ENCODE measurements at regions not wholly inside any gene's neighbourhood (a gene's known extent, or its start where the extent isn't known, plus 50 kb on each side); places are given as distances from the start of the nearest gene placed in this dataset.

DNA sequence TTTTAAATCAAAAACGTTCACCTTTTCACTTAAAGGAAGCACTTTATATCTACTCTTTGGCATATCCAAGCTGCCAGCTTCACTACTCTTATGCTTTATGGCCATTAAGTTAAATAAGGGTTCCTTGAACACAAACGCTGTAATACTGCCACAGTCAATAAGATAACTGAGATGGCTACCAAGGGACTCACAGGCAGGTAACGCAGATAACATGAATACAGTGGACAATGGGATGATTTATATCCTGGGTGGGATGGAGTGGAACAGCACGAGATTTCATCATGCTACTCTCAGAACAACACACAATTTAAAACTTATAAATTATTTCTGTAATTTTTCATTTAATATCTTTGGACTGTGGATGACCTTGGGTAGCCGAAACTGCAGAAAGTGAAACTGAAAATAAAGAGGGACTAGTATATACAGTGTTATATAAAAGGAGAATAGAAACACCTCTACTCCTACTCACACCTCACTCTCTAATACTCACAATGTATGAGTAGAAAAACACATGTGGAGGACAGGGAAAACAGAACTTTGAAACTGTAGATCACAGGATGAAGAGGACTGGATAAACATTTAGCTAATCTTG is 367.3 kb downstream of the C12orf50 start:
- 53% methylated on average over 5 of the region's 5 CpGs for WGBS, 2 experiments (ENCODE audit: low coverage in 1 of 2, low lambda C conversion rate in 2 of 2, missing lambda C conversion rate in 2 of 2)
- in situ Hi-C loops (cut with MboI), result no loop called here
- H3K9ac ChIP-seq, result peak overlapping the region; percentile 34; the same call in 1 of the 2 replicates
- no peaks in the 10 kb centered on the region for H3F3A ChIP-seq (ENCODE audit: insufficient read depth)
- H3K4me3 ChIP-seq, result peak overlapping the region; percentile 68
- peak; percentile 21 for DNase-seq
- no peaks in the 10 kb centered on the region for H3K9me3 ChIP-seq (ENCODE audit: low read depth)
- H3K4me1 ChIP-seq (ENCODE audit: insufficient read depth), result 0 out of 2 replicates have a peak, but pooled peaks cover 9% of the 10 kb centered on the region
- no peak for TF ChIP-seq EZH2phosphoT487 (IDR thresholded peaks at IDR 0.05; ENCODE audit: insufficient read depth, low read depth)
- no peak for TF ChIP-seq EZH2 (IDR thresholded peaks at IDR 0.05; ENCODE audit: insufficient read depth, poor library complexity, severe bottlenecking)
- no peaks in the 10 kb centered on the region for H3K36me3 ChIP-seq (ENCODE audit: low read depth)
- H3K9me2 ChIP-seq (ENCODE audit: insufficient read depth), result no peaks in the 10 kb centered on the region
- H3K79me2 ChIP-seq (ENCODE audit: insufficient read depth), result no peaks in the 10 kb centered on the region
- no peaks in the 10 kb centered on the region for H3K27me3 ChIP-seq (replicated peaks; ENCODE audit: insufficient read depth)
- H2AFZ ChIP-seq, result peak overlapping the region; percentile 85
- no peak overlapping the region for H3K27ac ChIP-seq
- peak overlapping the region; percentile 85 for H3K4me2 ChIP-seq (ENCODE audit: unreplicated experiment)
- H4K20me1 ChIP-seq (ENCODE audit: insufficient read depth), result no peaks in the 10 kb centered on the region

DNA sequence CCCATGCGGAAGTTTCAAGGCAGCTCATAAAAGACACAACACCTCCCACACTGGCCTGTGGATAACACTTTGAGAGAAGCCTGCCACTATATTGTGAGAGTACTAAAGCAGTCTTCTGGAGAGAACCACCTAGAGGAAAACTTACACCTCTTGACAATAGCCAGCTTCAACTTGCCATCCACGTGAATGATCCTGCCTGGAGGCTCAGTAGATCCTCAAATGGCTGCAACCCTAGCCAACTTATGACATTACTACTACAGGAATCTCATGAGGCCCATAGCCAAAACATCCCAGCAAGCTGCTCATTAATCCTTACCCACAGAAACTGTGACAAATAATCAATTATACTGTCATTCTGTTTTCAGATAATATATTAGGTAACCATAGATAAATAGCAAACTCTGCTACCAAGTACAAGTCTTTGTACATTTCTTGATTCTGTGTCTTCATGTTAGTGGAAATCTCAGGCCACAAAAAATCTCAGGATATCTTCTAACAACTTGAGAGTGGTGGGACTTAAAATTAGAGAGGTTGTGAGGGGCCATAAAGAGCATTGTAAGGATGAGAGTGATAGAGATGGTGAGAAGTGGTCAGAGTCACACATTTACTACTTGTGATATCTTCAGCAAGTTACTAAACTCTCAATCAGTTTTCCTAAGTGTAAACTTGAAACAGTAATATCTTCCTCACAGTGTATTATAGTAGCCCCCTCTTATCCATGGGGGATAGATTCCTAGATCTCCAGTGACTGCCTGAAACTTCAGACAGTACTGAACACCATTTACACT is 368.0 kb downstream of the C12orf50 start:
- no peaks in the 10 kb centered on the region for H3K36me3 ChIP-seq (ENCODE audit: low read depth)
- no peaks in the 10 kb centered on the region for H3K27me3 ChIP-seq (replicated peaks; ENCODE audit: insufficient read depth)
- peak overlapping the region; percentile 85 for H3K4me2 ChIP-seq (ENCODE audit: unreplicated experiment)
- H3K4me3 ChIP-seq, result peak overlapping the region; percentile 68
- H3K9ac ChIP-seq, result 0 out of 2 replicates have a peak overlapping the region, but pooled peaks have one; percentile 34
- in situ Hi-C loops (cut with MboI), result no loop called here
- peak overlapping the region; percentile 85 for H2AFZ ChIP-seq
- H3K27ac ChIP-seq, result no peak overlapping the region
- TF ChIP-seq EZH2phosphoT487 (IDR thresholded peaks at IDR 0.05; ENCODE audit: insufficient read depth, low read depth) (no peak), EZH2 (IDR thresholded peaks at IDR 0.05; ENCODE audit: insufficient read depth, poor library complexity, severe bottlenecking) (no peak)
- H3K79me2 ChIP-seq (ENCODE audit: insufficient read depth), result no peaks in the 10 kb centered on the region
- no peaks in the 10 kb centered on the region for H3K9me3 ChIP-seq (ENCODE audit: low read depth)
- WGBS, 2 experiments (ENCODE audit: low coverage in 1 of 2, low lambda C conversion rate in 2 of 2, missing lambda C conversion rate in 2 of 2), result 50 to 55% methylated on average over 2 of the region's 2 CpGs
- H3K9me2 ChIP-seq (ENCODE audit: insufficient read depth), result no peaks in the 10 kb centered on the region
- no peaks in the 10 kb centered on the region for H4K20me1 ChIP-seq (ENCODE audit: insufficient read depth)
- 0 out of 2 replicates have a peak, but pooled peaks cover 9% of the 10 kb centered on the region for H3K4me1 ChIP-seq (ENCODE audit: insufficient read depth)
- DNase-seq, result no peak
- H3F3A ChIP-seq (ENCODE audit: insufficient read depth), result no peaks in the 10 kb centered on the region

DNA sequence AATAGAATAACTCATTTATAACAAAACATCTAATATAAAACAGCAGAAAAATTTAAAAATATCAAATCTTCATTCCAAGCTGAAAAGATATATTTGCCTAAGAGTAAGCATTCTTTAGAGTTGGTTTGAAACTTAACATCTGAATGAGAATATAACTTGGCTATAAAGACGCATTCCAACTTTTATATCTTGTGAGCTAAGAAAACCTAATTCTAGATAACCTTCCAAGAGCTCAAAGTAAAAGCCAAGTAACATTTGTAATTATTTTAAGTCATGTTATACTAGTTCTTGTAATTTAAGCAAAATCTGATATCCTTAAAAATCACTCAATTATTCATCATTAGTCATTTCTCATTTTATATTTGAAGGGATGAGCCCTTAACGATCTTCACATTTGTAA is 368.9 kb downstream of the C12orf50 start:
- no peak overlapping the region for H3K4me3 ChIP-seq
- H3K27me3 ChIP-seq (replicated peaks; ENCODE audit: insufficient read depth), result no peaks in the 10 kb centered on the region
- no peak for DNase-seq
- no peaks in the 10 kb centered on the region for H3K79me2 ChIP-seq (ENCODE audit: insufficient read depth)
- WGBS, 2 experiments (ENCODE audit: low coverage in 1 of 2, low lambda C conversion rate in 2 of 2, missing lambda C conversion rate in 2 of 2), result 15 to 18% methylated on average over 2 of the region's 2 CpGs
- no peaks in the 10 kb centered on the region for H3K9me3 ChIP-seq (ENCODE audit: low read depth)
- no peak overlapping the region for H2AFZ ChIP-seq
- H3K36me3 ChIP-seq (ENCODE audit: low read depth), result no peaks in the 10 kb centered on the region
- H3K9me2 ChIP-seq (ENCODE audit: insufficient read depth), result no peaks in the 10 kb centered on the region
- TF ChIP-seq EZH2phosphoT487 (IDR thresholded peaks at IDR 0.05; ENCODE audit: insufficient read depth, low read depth), result no peak
- TF ChIP-seq EZH2 (IDR thresholded peaks at IDR 0.05; ENCODE audit: insufficient read depth, poor library complexity, severe bottlenecking), result no peak
- H3K4me2 ChIP-seq (ENCODE audit: unreplicated experiment), result no peak overlapping the region
- H3F3A ChIP-seq (ENCODE audit: insufficient read depth), result no peaks in the 10 kb centered on the region
- no peak overlapping the region for H3K27ac ChIP-seq
- H3K9ac ChIP-seq, result no peak overlapping the region
- in situ Hi-C loops (cut with MboI), result no loop called here
- no peaks in the 10 kb centered on the region for H4K20me1 ChIP-seq (ENCODE audit: insufficient read depth)
- H3K4me1 ChIP-seq (ENCODE audit: insufficient read depth), result 0 out of 2 replicates have a peak, but pooled peaks cover 9% of the 10 kb centered on the region

DNA sequence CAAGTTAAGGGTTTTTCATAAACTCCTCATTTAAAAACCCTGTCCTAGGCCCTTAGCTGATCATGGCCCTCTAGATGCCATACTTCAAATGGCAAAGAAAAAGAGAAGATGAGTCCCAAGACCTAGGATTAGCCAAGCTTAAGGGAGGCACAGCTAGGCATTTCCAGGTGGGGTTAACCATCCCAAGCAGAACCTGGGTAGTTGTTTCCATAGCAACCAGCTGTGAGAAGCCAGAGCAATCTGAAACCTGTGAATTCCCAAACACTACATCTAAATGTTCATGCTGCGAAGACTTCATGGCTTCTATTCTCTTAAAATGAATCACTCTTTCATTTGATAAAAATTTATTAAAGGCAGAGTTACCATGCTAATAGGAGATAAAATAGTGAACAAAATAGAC is 372.9 kb downstream of the C12orf50 start:
- Histone ChIP-seq H3K36me3 (ENCODE audit: low read depth) (no peaks in the 10 kb centered on the region), H3K9ac (no peak overlapping the region), H3K9me3 (ENCODE audit: low read depth) (no peaks in the 10 kb centered on the region), H3K27ac (no peak overlapping the region), H3K4me1 (ENCODE audit: insufficient read depth) (no peaks in the 10 kb centered on the region), H3K9me2 (ENCODE audit: insufficient read depth) (no peaks in the 10 kb centered on the region), H3K27me3 (replicated peaks; ENCODE audit: insufficient read depth) (no peaks in the 10 kb centered on the region), H3F3A (ENCODE audit: insufficient read depth) (no peaks in the 10 kb centered on the region), H3K4me3 (no peak overlapping the region), H2AFZ (no peak overlapping the region), H3K4me2 (ENCODE audit: unreplicated experiment) (no peak overlapping the region), H3K79me2 (ENCODE audit: insufficient read depth) (no peaks in the 10 kb centered on the region), H4K20me1 (ENCODE audit: insufficient read depth) (no peaks in the 10 kb centered on the region)
- WGBS, 2 experiments (ENCODE audit: low coverage in 1 of 2, low lambda C conversion rate in 2 of 2, missing lambda C conversion rate in 2 of 2), result 63 to 76% methylated on average over 1 of the region's 1 CpG
- TF ChIP-seq EZH2 (IDR thresholded peaks at IDR 0.05; ENCODE audit: insufficient read depth, poor library complexity, severe bottlenecking) (no peak), EZH2phosphoT487 (IDR thresholded peaks at IDR 0.05; ENCODE audit: insufficient read depth, low read depth) (no peak)
- in situ Hi-C loops (cut with MboI), result no loop called here
- DNase-seq, result no peak
